Trophoblast cell (in vitro differentiated cells and primary cell): ENCODE measurements at regions not wholly inside any gene's neighbourhood (a gene's known extent, or its start where the extent isn't known, plus 50 kb on each side); places are given as distances from the start of the nearest gene placed in this dataset.
A peak's percentile ranks its signal among the peaks of the same experiment; 100 is the strongest.

Experiments used
- DNase-seq, 2 donors: peaks; one replicate each; pipeline ENCODE4 v3.0.0-alpha.2; 2016
- H2AFZ ChIP-seq: 2 replicates; pipeline ENCODE4 v1.6.1; 2013; ENCODE audit warnings: low read length, moderate library complexity, mild to moderate bottlenecking; ENCODE audit not compliant: insufficient read depth, poor library complexity
- H2AK5ac ChIP-seq: 2 replicates; pipeline ENCODE4 v1.6.1; 2013; ENCODE audit warnings: mild to moderate bottlenecking, low read length
- H2BK120ac ChIP-seq: 2 replicates; pipeline ENCODE4 v1.6.1; 2013; ENCODE audit warnings: low read length, mild to moderate bottlenecking, moderate library complexity; ENCODE audit not compliant: insufficient read depth, poor library complexity
- H2BK12ac ChIP-seq: 2 replicates; pipeline ENCODE4 v1.6.1; 2013; ENCODE audit warnings: mild to moderate bottlenecking, low read length, moderate library complexity
- H2BK5ac ChIP-seq: 2 replicates; pipeline ENCODE4 v1.6.1; 2013; ENCODE audit warnings: low read length, low read depth, moderate library complexity, mild to moderate bottlenecking; ENCODE audit not compliant: poor library complexity
- H3K14ac ChIP-seq: 2 replicates; pipeline ENCODE4 v1.6.1; 2013; ENCODE audit warnings: mild to moderate bottlenecking, low read length
- H3K18ac ChIP-seq: 2 replicates; pipeline ENCODE4 v1.6.1; 2013; ENCODE audit warnings: mild to moderate bottlenecking, low read length
- H3K23ac ChIP-seq: 2 replicates; pipeline ENCODE4 v1.6.1; 2013; ENCODE audit warnings: low read length
- H3K27ac ChIP-seq: 2 replicates; pipeline ENCODE4 v1.5.1; 2013; ENCODE audit warnings: low read depth, mild to moderate bottlenecking, inconsistent platforms, low read length, moderate library complexity
- H3K27me3 ChIP-seq: 2 replicates; pipeline ENCODE4 v1.6.1; 2013; ENCODE audit warnings: inconsistent platforms, mild to moderate bottlenecking, low read length, moderate library complexity; ENCODE audit not compliant: insufficient read depth
- H3K36me3 ChIP-seq, 2 experiments: 1 replicate in 1 of 2; 2 replicates in 1 of 2; pipeline ENCODE4 v1.6.1; 2013; ENCODE audit warnings: low read length in 2 of 2, mild to moderate bottlenecking in 2 of 2, moderate library complexity in 1 of 2; ENCODE audit not compliant: insufficient read depth in 2 of 2, control insufficient read depth in 1 of 2
- H3K4ac ChIP-seq: 2 replicates; pipeline ENCODE4 v1.6.1; 2013; ENCODE audit warnings: low read depth, mild to moderate bottlenecking, low read length, moderate library complexity
- H3K4me1 ChIP-seq, 2 experiments: 1 replicate in 1 of 2; 2 replicates in 1 of 2; pipeline ENCODE4 v1.6.1; 2013; ENCODE audit warnings: low read length in 2 of 2, mild to moderate bottlenecking in 2 of 2, moderate library complexity in 1 of 2; ENCODE audit not compliant: insufficient read depth in 2 of 2, control insufficient read depth in 1 of 2
- H3K4me2 ChIP-seq: 2 replicates; pipeline ENCODE4 v1.6.1; 2013; ENCODE audit warnings: inconsistent platforms, mild to moderate bottlenecking, low read length, moderate library complexity
- H3K4me3 ChIP-seq: 2 replicates; pipeline ENCODE4 v1.5.1; 2013; ENCODE audit warnings: mild to moderate bottlenecking, low read depth, low read length, inconsistent platforms
- H3K79me1 ChIP-seq: one replicate; pipeline ENCODE4 v1.6.1; 2013; ENCODE audit warnings: low read length
- H3K79me2 ChIP-seq: 2 replicates; pipeline ENCODE4 v1.6.1; 2013; ENCODE audit warnings: low read length, mild to moderate bottlenecking; ENCODE audit not compliant: control insufficient read depth, insufficient read depth, poor library complexity
- H3K9ac ChIP-seq: 2 replicates; pipeline ENCODE4 v1.6.1; 2013; ENCODE audit warnings: mild to moderate bottlenecking, low read length
- H3K9me3 ChIP-seq: 2 replicates; pipeline ENCODE4 v1.6.1; 2013; ENCODE audit warnings: low read depth, mild to moderate bottlenecking, control low read depth, inconsistent platforms, low read length; ENCODE audit not compliant: insufficient read depth
- H4K12ac ChIP-seq: 2 replicates; pipeline ENCODE4 v1.6.1; 2013; ENCODE audit warnings: low read depth, mild to moderate bottlenecking, low read length, moderate library complexity
- H4K8ac ChIP-seq: 2 replicates; pipeline ENCODE4 v1.6.1; 2013; ENCODE audit warnings: low read depth, mild to moderate bottlenecking, low read length, moderate library complexity
- H4K91ac ChIP-seq: one replicate; pipeline ENCODE4 v1.6.1; 2013; ENCODE audit warnings: low read depth, mild to moderate bottlenecking, low read length, moderate library complexity
- WGBS: extraction: QIAGEN DNeasy Blood & Tissue Kit; methylation state at CpG from one replicate; pipeline ENCODE4 v1.1.7; 2013; ENCODE audit warnings: missing lambda C conversion rate; ENCODE audit not compliant: insufficient read length, insufficient coverage; ENCODE audit errors: extremely low coverage; 5-methylcytosine and 5-hydroxymethylcytosine counted together

- no CpG with 5 or more reads among the region's 3 CpGs for WGBS
- Histone ChIP-seq H3K14ac (no peak overlapping the region), H3K4me1 (no peaks in the 10 kb centered on the region), H3K27ac (no peak overlapping the region), H3K79me1 (peaks cover 1% of the 10 kb centered on the region), H3K79me2 (no peaks in the 10 kb centered on the region), H4K8ac (no peak overlapping the region), H3K9ac (no peak overlapping the region), H2BK12ac (no peak overlapping the region), H2BK5ac (no peak overlapping the region), H4K12ac (no peak overlapping the region), H3K4ac (no peak overlapping the region), H3K27me3 (no peaks in the 10 kb centered on the region), H3K36me3 (no peaks in the 10 kb centered on the region), H2AK5ac (no peak overlapping the region), H2AFZ (no peak overlapping the region), H3K4me2 (no peak overlapping the region), H3K9me3 (peaks cover 2% of the 10 kb centered on the region), H2BK120ac (no peak overlapping the region), H4K91ac (no peak overlapping the region), H3K4me3 (no peak overlapping the region), H3K23ac (no peak overlapping the region), H3K18ac (no peak overlapping the region)
- no peak for DNase-seq
These were observed 164.9 kb upstream of the TRIM24 start for GRCh38 chr7:138295049-138295637.

DNA sequence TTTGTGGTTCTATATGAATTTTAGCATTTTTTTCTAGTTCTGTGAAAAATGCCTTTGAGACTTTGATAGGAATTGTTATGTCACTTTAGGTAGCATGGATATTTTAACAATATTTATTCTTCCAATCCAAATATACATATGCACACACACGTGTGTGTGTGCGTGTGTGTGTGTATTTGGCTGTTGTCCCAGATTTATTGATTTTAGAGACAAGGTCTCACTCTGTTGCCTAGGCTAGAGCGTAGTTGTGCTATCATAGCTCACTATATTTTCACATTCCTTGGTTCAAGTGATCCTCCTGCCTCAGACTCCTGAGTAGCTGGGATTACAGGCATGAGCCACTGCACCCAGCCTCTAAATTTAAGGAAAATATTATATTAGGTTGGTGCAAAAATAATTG is 162.5 kb upstream of the TRIM24 start:
- Histone ChIP-seq H3K9ac (no peak overlapping the region), H4K91ac (no peak overlapping the region), H2BK120ac (no peak overlapping the region), H3K4me1 (no peaks in the 10 kb centered on the region), H3K4me2 (no peak overlapping the region), H2BK5ac (no peak overlapping the region), H3K9me3 (no peaks in the 10 kb centered on the region), H3K27ac (no peak overlapping the region), H3K4me3 (no peak overlapping the region), H2AFZ (no peak overlapping the region), H3K36me3 (no peaks in the 10 kb centered on the region), H3K79me2 (no peaks in the 10 kb centered on the region), H2BK12ac (no peak overlapping the region), H4K8ac (no peak overlapping the region), H3K18ac (no peak overlapping the region), H4K12ac (no peak overlapping the region), H3K4ac (no peak overlapping the region), H3K14ac (no peak overlapping the region), H3K27me3 (no peaks in the 10 kb centered on the region), H2AK5ac (no peak overlapping the region), H3K23ac (no peak overlapping the region), H3K79me1 (peaks cover 1% of the 10 kb centered on the region)
- DNase-seq = no peak
- WGBS = no CpG with 5 or more reads among the region's 3 CpGs

- H3K18ac ChIP-seq = no peak overlapping the region
- H3K4ac ChIP-seq = no peak overlapping the region
- no peak overlapping the region for H4K91ac ChIP-seq
- H3K36me3 ChIP-seq = peaks cover 0 to 2% of the 10 kb centered on the region in 2 experiments
- peaks cover 7% of the 10 kb centered on the region for H3K79me1 ChIP-seq
- no peak overlapping the region for H3K4me3 ChIP-seq
- no peaks in the 10 kb centered on the region for H3K27me3 ChIP-seq
- H3K27ac ChIP-seq = no peak overlapping the region
- no peak overlapping the region for H3K4me2 ChIP-seq
- H2AFZ ChIP-seq = no peak overlapping the region
- H2BK12ac ChIP-seq = no peak overlapping the region
- no peak for DNase-seq
- no peak overlapping the region for H2AK5ac ChIP-seq
- H3K23ac ChIP-seq = no peak overlapping the region
- no peak overlapping the region for H4K8ac ChIP-seq
- H2BK5ac ChIP-seq = no peak overlapping the region
- H3K79me2 ChIP-seq = peaks cover 5% of the 10 kb centered on the region
- H3K9me3 ChIP-seq = peaks cover 2% of the 10 kb centered on the region
- H4K12ac ChIP-seq = no peak overlapping the region
- H3K4me1 ChIP-seq = peaks cover 5 to 6% of the 10 kb centered on the region in 2 experiments
- H3K9ac ChIP-seq = no peak overlapping the region
- H3K14ac ChIP-seq = no peak overlapping the region
- no CpG with 5 or more reads among the region's 3 CpGs for WGBS
- H2BK120ac ChIP-seq = no peak overlapping the region
These were observed 161.0 kb upstream of the TRIM24 start for GRCh38 chr7:138299066-138299465.

DNA sequence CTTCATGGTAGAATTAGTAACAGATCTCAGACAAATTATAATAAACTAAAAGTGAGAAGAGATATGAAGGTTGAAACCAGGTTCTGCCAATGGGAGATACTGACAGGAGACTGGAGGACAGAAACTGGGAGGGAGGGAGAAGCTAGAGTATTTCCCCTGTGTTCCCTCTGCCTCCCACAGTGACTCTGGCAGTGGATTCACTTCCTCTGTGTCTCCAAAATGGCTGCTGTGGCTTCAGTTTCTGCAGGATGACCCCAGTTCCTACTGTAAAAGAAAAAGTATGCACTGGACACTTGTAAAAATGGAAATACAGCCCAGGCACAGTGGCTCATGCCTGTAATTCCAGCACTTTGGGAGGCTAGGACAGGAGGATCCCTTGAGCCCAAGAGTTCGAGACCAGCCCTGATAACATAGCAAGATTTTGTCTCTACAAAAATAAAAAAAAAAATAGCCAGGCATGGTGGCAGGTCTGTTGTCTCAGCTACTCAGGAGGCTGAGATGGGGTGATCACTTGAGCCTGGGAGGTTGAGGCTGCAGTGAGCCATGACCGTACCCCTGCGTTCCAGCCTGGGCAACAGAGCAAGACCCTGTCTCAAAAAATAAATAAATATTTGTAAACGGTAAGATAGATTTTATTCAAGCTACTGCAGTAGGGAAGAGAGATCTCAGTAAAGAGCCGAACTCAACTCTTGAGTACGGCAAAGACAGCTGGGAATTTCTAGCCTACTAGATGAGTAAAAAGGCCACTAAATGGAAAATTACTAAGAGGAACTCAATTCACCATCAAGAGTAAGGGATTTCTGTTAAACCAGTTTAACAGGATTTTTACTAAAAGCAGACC is 156.6 kb upstream of the TRIM24 start:
- H3K79me1 ChIP-seq = peaks cover 18% of the 10 kb centered on the region
- peak overlapping the region; percentile 98 for H2AK5ac ChIP-seq
- H3K27me3 ChIP-seq = no peaks in the 10 kb centered on the region
- peak overlapping the region; percentile 99 for H3K4ac ChIP-seq
- H2AFZ ChIP-seq = peak overlapping the region; percentile 90
- H3K79me2 ChIP-seq = peaks cover 5% of the 10 kb centered on the region
- no peak for DNase-seq
- no peak overlapping the region for H3K23ac ChIP-seq
- H3K36me3 ChIP-seq = peaks cover 0 to 2% of the 10 kb centered on the region in 2 experiments
- H3K27ac ChIP-seq = peak overlapping the region; percentile 98
- H3K4me1 ChIP-seq = peaks cover 5 to 8% of the 10 kb centered on the region in 2 experiments
- peak overlapping the region; percentile 100 for H2BK12ac ChIP-seq
- peak overlapping the region; percentile 98 for H2BK120ac ChIP-seq
- H3K9me3 ChIP-seq = peaks cover 2% of the 10 kb centered on the region
- no peak overlapping the region for H3K4me2 ChIP-seq
- H2BK5ac ChIP-seq = peak overlapping the region; percentile 99
- no CpG with 5 or more reads among the region's 6 CpGs for WGBS
- no peak overlapping the region for H3K4me3 ChIP-seq
- H3K18ac ChIP-seq = peak overlapping the region; percentile 98
- H3K9ac ChIP-seq = no peak overlapping the region
- H4K91ac ChIP-seq = peak overlapping the region; percentile 100
- peak overlapping the region; percentile 98 for H4K8ac ChIP-seq
- H3K14ac ChIP-seq = peak overlapping the region; percentile 100
- peak overlapping the region; percentile 98 for H4K12ac ChIP-seq
